Osteoblast (primary cell): ENCODE measurements at regions not wholly inside any gene's neighbourhood (a gene's known extent, or its start where the extent isn't known, plus 50 kb on each side); places are given as distances from the start of the nearest gene placed in this dataset.

ENCODE experiments used
- DNase-seq: peaks from one replicate; pipeline ENCODE4 v3.0.0; 2011; ENCODE audit warnings: low spot score, mixed read lengths; ENCODE audit not compliant: insufficient read length; ENCODE audit errors: missing footprints
- H2AFZ ChIP-seq: 2 replicates; pipeline ENCODE4 v1.6.0; 2011; ENCODE audit warnings: mild to moderate bottlenecking, low read length
- H3K27ac ChIP-seq: 2 replicates; pipeline ENCODE4 v1.5.1; 2011; ENCODE audit warnings: mild to moderate bottlenecking, low read depth, low read length, moderate library complexity
- H3K27me3 ChIP-seq: 2 replicates; pipeline ENCODE4 v1.6.0; 2012; ENCODE audit warnings: mild to moderate bottlenecking, control low read depth, inconsistent platforms, low read length, moderate library complexity; ENCODE audit not compliant: insufficient read depth
- H3K36me3 ChIP-seq: 2 replicates; pipeline ENCODE4 v1.5.1; 2011; ENCODE audit warnings: mild to moderate bottlenecking, low read length, control low read depth, moderate library complexity; ENCODE audit not compliant: insufficient read depth
- H3K4me1 ChIP-seq: 2 replicates; pipeline ENCODE4 v1.5.1; 2011; ENCODE audit warnings: mild to moderate bottlenecking, low read length, control low read depth, moderate library complexity; ENCODE audit not compliant: insufficient read depth
- H3K4me2 ChIP-seq: 2 replicates; pipeline ENCODE4 v1.6.0; 2011; ENCODE audit warnings: mild to moderate bottlenecking, low read length; ENCODE audit not compliant: insufficient read depth
- H3K4me3 ChIP-seq: fragments of 200-600 bp; sonication (generic); 3 replicates; pipeline ENCODE4 v1.5.1; 2012; ENCODE audit warnings: mild to moderate bottlenecking, low read length, inconsistent platforms; ENCODE audit not compliant: insufficient read depth
- H3K79me2 ChIP-seq: 2 replicates; pipeline ENCODE4 v1.6.0; 2012; ENCODE audit warnings: mild to moderate bottlenecking, low read length, control low read depth, inconsistent platforms; ENCODE audit not compliant: insufficient read depth
- H3K9me3 ChIP-seq: 2 replicates; pipeline ENCODE4 v1.5.1; 2011; ENCODE audit warnings: low read depth, low read length, control low read depth
- H4K20me1 ChIP-seq: 2 replicates; pipeline ENCODE4 v1.6.0; 2012; ENCODE audit warnings: mild to moderate bottlenecking, low read length, control low read depth; ENCODE audit not compliant: insufficient read depth
- CTCF ChIP-seq: IDR thresholded peaks from 2 replicates; pipeline ENCODE4 v1.5.1; 2011; ENCODE audit warnings: mild to moderate bottlenecking, low read depth, low read length, moderate library complexity; ENCODE audit errors: extremely low read depth

DNA sequence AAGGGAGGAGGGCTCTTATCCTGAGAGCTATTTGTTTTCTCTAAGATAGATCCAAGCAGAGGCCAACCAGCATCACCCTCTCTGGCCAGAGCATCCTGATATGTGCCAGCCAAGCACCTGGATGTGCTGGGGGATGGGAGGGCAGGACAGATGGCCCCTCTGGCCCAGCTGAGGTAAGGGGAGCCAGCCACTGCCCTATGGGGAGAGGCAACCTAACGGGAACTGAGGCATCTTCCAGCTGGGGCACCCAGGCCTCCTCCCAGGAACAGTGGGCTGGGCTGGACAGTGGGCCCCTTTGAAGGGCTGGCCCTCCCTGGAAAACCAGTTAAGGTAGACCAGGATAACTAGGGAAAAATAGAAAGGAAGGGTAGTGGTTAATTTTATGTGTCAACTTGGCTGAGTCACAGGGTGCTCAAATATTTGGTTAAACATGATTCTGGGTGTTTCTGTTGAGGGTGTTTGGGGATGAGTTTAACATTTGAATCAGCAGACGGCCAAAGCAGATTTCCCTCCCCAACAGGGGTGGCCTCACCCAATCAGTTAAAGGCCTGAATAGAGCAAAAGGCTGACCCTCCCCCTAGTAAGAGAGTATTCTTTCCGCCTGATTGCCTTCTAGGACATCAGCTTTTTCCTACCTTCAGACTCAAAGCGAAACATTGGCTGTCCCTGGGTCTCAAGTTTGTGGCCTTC, 595.1 kb downstream of the BUD13 start:
- Histone ChIP-seq H3K79me2 (no peaks in the 10 kb centered on the region), H3K4me3 (no peak overlapping the region), H4K20me1 (no peaks in the 10 kb centered on the region), H3K4me2 (no peak overlapping the region), H3K4me1 (no peaks in the 10 kb centered on the region), H3K9me3 (no peaks in the 10 kb centered on the region), H3K27me3 (no peaks in the 10 kb centered on the region), H2AFZ (no peak overlapping the region), H3K36me3 (no peaks in the 10 kb centered on the region), H3K27ac (no peak overlapping the region)
- DNase-seq, result no peak
- no peak for TF ChIP-seq CTCF

DNA sequence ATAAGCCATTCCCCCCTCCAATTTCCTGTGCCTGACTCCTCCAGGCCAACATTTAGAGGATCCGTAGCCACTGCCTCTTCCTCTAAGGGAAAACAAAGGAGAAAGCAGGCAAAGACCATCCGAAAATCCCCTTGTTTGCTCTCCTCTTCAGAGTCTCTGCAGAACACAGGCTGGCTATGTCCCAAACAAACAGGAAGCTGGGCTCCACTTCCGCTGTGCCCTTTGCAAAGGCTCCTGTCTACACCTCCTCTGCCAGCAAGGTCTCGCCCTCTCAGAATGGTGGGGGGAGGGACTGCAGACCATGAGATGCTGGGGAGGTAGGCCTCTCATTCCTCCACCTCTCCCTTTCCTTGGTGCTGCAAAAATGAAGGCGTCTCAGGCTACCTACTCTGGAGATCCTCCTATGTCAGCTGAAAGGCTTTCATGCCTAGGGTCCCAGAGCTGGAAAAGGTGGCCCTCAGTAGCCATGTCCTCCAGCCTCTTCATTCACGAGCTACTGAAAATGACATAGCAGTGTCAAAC, 596.2 kb downstream of the BUD13 start:
- Histone ChIP-seq H3K79me2 (no peaks in the 10 kb centered on the region), H3K9me3 (no peaks in the 10 kb centered on the region), H2AFZ (no peak overlapping the region), H3K36me3 (no peaks in the 10 kb centered on the region), H3K27ac (no peak overlapping the region), H3K4me1 (no peaks in the 10 kb centered on the region), H3K27me3 (no peaks in the 10 kb centered on the region), H4K20me1 (no peaks in the 10 kb centered on the region), H3K4me2 (no peak overlapping the region), H3K4me3 (no peak overlapping the region)
- TF ChIP-seq CTCF, result no peak
- no peak for DNase-seq

DNA sequence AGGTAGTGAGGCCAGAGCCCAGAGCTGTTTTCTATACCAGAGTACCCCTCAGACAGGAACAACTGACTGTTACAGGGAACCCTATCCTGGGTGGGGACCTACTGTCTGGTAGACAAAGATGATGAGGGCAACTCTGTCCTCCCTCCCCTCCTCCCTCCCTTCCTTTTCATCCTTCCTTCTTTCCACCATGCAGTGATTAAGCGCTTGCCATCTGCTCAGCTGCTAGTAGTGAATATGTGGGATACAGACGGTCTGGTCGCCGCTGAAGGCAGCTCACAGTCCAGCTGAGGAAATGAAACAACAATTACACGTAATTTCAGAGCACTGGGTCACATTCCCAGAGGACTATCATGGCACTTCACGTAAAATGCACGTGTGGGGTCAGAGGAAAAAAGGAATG, 597.1 kb downstream of the BUD13 start:
- DNase-seq, result no peak
- H3K27me3 ChIP-seq, result no peaks in the 10 kb centered on the region
- H3K36me3 ChIP-seq, result no peaks in the 10 kb centered on the region
- no peak overlapping the region for H3K27ac ChIP-seq
- no peaks in the 10 kb centered on the region for H3K9me3 ChIP-seq
- H3K4me3 ChIP-seq, result no peak overlapping the region
- H2AFZ ChIP-seq, result no peak overlapping the region
- H3K79me2 ChIP-seq, result no peaks in the 10 kb centered on the region
- no peak for TF ChIP-seq CTCF
- H3K4me2 ChIP-seq, result no peak overlapping the region
- no peaks in the 10 kb centered on the region for H4K20me1 ChIP-seq
- no peaks in the 10 kb centered on the region for H3K4me1 ChIP-seq

DNA sequence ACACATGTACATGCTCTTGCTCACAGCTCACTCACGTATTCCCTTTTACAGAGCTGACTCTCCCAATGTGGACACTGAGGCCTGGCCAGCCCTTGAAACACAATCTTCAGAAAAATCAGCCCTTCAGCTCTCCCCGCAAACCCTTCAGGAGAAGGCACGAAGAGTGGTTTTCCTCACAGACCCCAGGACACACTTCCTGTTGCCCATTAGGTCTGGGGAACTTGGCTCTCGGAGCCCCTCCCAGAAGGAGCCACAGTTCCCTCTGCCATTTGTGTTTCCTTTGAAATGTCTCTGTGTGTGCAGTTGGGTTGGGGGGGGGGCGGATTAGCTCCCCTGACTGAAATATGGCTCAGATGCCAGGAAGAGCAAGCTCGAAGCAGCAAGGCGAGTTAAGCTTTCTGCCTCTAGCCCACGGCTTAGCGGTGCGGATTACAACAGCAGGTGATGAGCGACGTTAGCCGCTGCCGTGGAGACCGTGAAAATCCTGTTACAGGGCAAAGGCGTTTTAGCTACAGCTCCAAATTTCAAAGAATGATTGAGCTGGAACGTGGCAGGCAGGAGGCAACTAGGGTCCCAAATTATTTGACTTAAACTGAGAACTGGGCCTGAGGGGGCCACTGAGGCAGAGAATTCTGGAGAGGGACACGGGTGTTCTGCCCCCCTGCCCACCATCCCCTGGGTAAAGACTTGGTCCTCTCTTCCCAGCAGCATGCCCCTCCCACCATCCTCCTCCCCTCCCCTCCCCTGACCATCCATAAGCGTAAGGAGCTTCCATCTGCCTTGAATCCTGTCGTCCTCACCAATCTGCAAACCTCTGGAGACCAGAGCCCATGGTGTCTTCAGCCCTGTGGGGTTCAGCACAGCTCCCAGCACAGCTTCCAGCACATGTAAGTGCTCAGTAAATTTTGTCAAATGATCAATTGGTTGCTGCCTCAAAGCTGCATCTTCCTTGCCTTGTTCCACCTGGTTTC, 598.6 kb downstream of the BUD13 start:
- H3K4me2 ChIP-seq, result no peak overlapping the region
- no peak for DNase-seq
- no peaks in the 10 kb centered on the region for H4K20me1 ChIP-seq
- no peak overlapping the region for H3K27ac ChIP-seq
- TF ChIP-seq CTCF, result no peak
- H3K79me2 ChIP-seq, result no peaks in the 10 kb centered on the region
- H3K4me3 ChIP-seq, result no peak overlapping the region
- no peaks in the 10 kb centered on the region for H3K4me1 ChIP-seq
- no peaks in the 10 kb centered on the region for H3K9me3 ChIP-seq
- no peaks in the 10 kb centered on the region for H3K36me3 ChIP-seq
- H2AFZ ChIP-seq, result no peak overlapping the region
- H3K27me3 ChIP-seq, result no peaks in the 10 kb centered on the region
